ENCODE measurements at regions not wholly inside any gene's neighbourhood (a gene's known extent, or its start where the extent isn't known, plus 50 kb on each side); places are given as distances from the start of the nearest gene placed in this dataset.

DNA sequence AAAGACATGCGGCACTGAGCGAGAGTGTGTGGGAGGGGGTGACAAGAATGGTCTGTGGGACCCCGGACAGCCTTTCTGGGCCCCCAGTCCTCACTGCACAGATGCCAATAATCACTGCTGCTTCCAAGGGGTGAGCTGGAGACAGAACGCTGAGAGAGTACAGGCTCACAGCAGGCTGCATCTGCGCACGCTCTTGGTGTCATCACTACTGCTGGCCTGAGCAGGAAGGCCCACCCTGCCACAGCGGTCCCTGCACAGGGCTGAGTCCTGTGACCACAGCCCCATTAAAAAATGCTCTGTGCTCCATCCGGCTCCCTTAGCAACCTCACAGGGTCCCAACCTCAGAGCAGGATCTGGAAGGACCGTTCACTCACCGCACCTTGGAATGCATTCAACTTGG is 205.5 kb upstream of the NSMCE3 start:
- no peak for TF ChIP-seq CTCF (IDR thresholded peaks at IDR 0.05)
- no peak for TF ChIP-seq POLR2AphosphoS5 (IDR thresholded peaks at IDR 0.05)
- TF ChIP-seq POLR2A (IDR thresholded peaks at IDR 0.05; ENCODE audit: low read depth) = no peak
